Retinal pigment epithelial cell (primary cell): ENCODE measurements at regions not wholly inside any gene's neighbourhood (a gene's known extent, or its start where the extent isn't known, plus 50 kb on each side); places are given as distances from the start of the nearest gene placed in this dataset.
"Not testable (repeated sequence)": the region's sequence is repeated elsewhere in the genome, so short reads cannot be mapped to it uniquely, and the experiment has no call there.

ENCODE experiments used
- DNase-seq: peaks from one replicate; pipeline ENCODE4 v3.0.0-alpha.2; 2010; ENCODE audit warnings: low read depth
- H3K4me3 ChIP-seq: 2 replicates; pipeline ENCODE4 v1.5.1; 2011; ENCODE audit warnings: mild to moderate bottlenecking, low read length, control low read depth, moderate library complexity
- CTCF ChIP-seq: conservative IDR thresholded peaks from 2 replicates; pipeline ENCODE4 v1.5.1; 2011; ENCODE audit warnings: low read depth, low read length, control low read depth, inconsistent platforms

DNA sequence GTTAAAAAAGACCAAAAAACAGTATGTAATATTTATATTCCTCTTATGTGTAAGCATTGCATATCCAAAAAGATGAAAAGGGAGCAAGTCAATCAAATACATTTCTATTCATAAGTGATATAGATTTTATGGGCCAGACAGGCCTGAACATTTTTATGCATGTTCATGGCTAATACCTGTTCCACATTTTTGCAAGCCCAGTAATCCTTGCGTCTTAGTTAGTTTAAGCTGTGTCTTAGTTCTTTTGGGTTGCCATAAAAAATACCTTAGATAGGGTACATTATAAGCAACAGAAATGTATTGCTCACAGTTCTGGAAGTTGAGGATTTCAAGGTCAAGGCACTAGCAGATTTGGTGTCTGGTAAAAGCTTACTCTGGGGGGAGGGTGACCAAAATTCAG lies 342.1 kb downstream of the TAF11L14 start:
- DNase-seq, result no peak
- TF ChIP-seq CTCF, result no peak
- no peak overlapping the region for H3K4me3 ChIP-seq

GRCh38 chr5:17978954-17979353 lies 344.7 kb downstream of the TAF11L14 start:
- H3K4me3 ChIP-seq, result no peak overlapping the region
- no peak for TF ChIP-seq CTCF
- no peak for DNase-seq

DNA sequence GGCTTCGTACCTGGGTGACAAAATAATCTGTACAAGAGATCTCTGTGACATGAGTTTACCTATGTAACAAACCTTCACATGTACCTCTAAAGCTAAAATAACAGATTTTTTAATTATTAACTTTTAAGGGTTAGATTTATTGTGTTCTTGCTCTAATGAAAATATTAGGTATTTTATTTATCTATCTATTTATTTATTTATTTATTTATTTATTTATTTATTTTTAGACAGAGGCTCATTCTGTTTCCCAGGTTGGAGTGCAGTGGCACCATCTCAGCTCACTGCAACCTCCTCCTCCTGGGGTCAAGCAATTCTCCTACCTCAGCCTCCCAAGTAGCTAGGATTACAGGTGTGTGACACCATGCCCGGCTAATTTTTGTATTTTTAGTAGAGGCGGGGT lies 348.4 kb downstream of the TAF11L14 start:
- not testable (repeated sequence) for H3K4me3 ChIP-seq, DNase-seq

DNA sequence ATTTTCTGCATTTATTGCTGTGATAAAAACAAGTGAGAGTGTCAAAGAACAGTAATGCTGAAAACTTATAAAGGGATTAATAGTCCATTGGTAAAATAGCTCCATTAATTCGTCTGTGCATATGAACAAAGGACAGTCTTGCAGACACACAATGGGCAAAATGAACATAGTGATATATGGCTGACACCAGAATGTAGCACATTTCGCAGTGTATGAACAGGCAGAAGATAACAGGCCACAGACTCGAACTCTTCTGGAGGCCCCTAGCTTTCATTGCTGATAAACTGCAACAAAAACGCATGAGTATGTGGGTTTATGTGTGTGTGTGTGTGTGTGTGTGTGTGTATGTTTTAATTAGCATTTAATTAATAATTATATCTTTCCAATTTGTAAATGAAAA lies 354.8 kb downstream of the TAF11L14 start:
- DNase-seq, result no peak
- no peak for TF ChIP-seq CTCF
- H3K4me3 ChIP-seq, result no peak overlapping the region

- DNase-seq, result no peak
- no peak for TF ChIP-seq CTCF
- no peak overlapping the region for H3K4me3 ChIP-seq
Measured at GRCh38 chr5:17989567-17990563, 355.6 kb downstream of the TAF11L14 start.

GRCh38 chr5:17991775-17992174 lies 357.5 kb downstream of the TAF11L14 start:
- no peak overlapping the region for H3K4me3 ChIP-seq
- DNase-seq, result no peak
- TF ChIP-seq CTCF, result no peak

DNA sequence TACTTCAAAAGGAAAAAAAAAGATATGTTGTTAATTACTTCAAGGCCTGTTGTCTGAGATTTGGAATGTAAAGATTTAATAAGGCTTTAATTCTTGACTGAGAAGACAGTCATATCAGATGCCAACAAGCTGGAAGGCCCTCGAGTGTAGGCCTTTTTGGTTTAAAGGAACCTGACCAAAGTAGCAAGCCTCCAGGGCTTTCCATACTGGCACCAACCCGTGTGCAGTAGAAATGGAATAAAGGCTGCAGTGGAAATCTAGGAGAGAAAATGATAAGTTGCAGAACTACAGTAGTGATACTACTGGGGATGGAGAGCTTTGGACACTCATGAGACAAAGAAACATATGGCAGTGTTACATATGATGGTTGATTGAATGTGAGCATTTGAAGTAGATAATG lies 358.0 kb downstream of the TAF11L14 start:
- DNase-seq, result no peak
- no peak for TF ChIP-seq CTCF
- H3K4me3 ChIP-seq, result no peak overlapping the region
